GF-D8 (cell line): ENCODE measurements at regions not wholly inside any gene's neighbourhood (a gene's known extent, or its start where the extent isn't known, plus 50 kb on each side); places are given as distances from the start of the nearest gene placed in this dataset.

Source experiments
- DNase-seq: peaks from one replicate; lab custom pipeline; 2025; lab: John Stamatoyannopoulos, UW

GRCh38 chr16:59330019-59330670 is 596.0 kb upstream of the GOT2 start:
- no peak for DNase-seq

- no peak for DNase-seq
These were observed 594.8 kb upstream of the GOT2 start for GRCh38 chr16:59328961-59329360.

- DNase-seq, result no peak
These were observed 593.8 kb upstream of the GOT2 start for GRCh38 chr16:59327894-59328293.

GRCh38 chr16:59326955-59327354 is 592.8 kb upstream of the GOT2 start:
- DNase-seq, result no peak

- DNase-seq, result no peak
These were observed 590.3 kb upstream of the GOT2 start for GRCh38 chr16:59324462-59324861.

GRCh38 chr16:59320657-59321056 is 586.5 kb upstream of the GOT2 start:
- DNase-seq, result no peak

GRCh38 chr16:59319871-59320270 is 585.8 kb upstream of the GOT2 start:
- DNase-seq, result no peak

GRCh38 chr16:59305850-59306249 is 571.7 kb upstream of the GOT2 start:
- no peak for DNase-seq

GRCh38 chr16:59296888-59297287 is 562.8 kb upstream of the GOT2 start:
- DNase-seq, result no peak

GRCh38 chr16:59295993-59296736 is 562.0 kb upstream of the GOT2 start:
- no peak for DNase-seq

GRCh38 chr16:59295474-59295873 is 561.4 kb upstream of the GOT2 start:
- DNase-seq, result no peak

- no peak for DNase-seq
These were observed 556.6 kb upstream of the GOT2 start for GRCh38 chr16:59290718-59291117.

- no peak for DNase-seq
These were observed 555.0 kb upstream of the GOT2 start for GRCh38 chr16:59289151-59289550.

- no peak for DNase-seq
These were observed 540.0 kb upstream of the GOT2 start for GRCh38 chr16:59274141-59274540.

- no peak for DNase-seq
These were observed 529.8 kb upstream of the GOT2 start for GRCh38 chr16:59263955-59264354.

GRCh38 chr16:59260892-59261291 is 526.8 kb upstream of the GOT2 start:
- no peak for DNase-seq

- DNase-seq, result no peak
These were observed 525.8 kb upstream of the GOT2 start for GRCh38 chr16:59259950-59260319.

- DNase-seq, result no peak
These were observed 525.2 kb upstream of the GOT2 start for GRCh38 chr16:59259074-59259949.

- DNase-seq, result no peak
These were observed 518.2 kb upstream of the GOT2 start for GRCh38 chr16:59252317-59252716.

GRCh38 chr16:59249011-59249410 is 514.9 kb upstream of the GOT2 start:
- DNase-seq, result no peak

GRCh38 chr16:59242556-59242955 is 508.4 kb upstream of the GOT2 start:
- DNase-seq, result no peak

GRCh38 chr16:59238246-59238645 is 504.1 kb upstream of the GOT2 start:
- no peak for DNase-seq
